HepG2 (cell line): ENCODE measurements at regions not wholly inside any gene's neighbourhood (a gene's known extent, or its start where the extent isn't known, plus 50 kb on each side); places are given as distances from the start of the nearest gene placed in this dataset.

Experiments
- HOMEZ ChIP-seq: IDR thresholded peaks from 2 replicates; pipeline ENCODE4 v1.6.1; 2016; ENCODE audit warnings: low read depth
- POLR2A ChIP-seq, 2 experiments: IDR thresholded peaks; 2 replicates each; pipeline ENCODE4 v1.6.1; 2011; ENCODE audit warnings: low read depth in 2 of 2, low read length in 2 of 2, mild to moderate bottlenecking in 1 of 2, moderate library complexity in 1 of 2; ENCODE audit not compliant: insufficient read depth in 1 of 2
- ZNF510 ChIP-seq: sonication (generic); formaldehyde crosslinking; IDR thresholded peaks from 2 replicates; pipeline ENCODE4 v1.4.0; 2020; ENCODE audit warnings: low read depth, mild to moderate bottlenecking, missing genetic modification reagents

DNA sequence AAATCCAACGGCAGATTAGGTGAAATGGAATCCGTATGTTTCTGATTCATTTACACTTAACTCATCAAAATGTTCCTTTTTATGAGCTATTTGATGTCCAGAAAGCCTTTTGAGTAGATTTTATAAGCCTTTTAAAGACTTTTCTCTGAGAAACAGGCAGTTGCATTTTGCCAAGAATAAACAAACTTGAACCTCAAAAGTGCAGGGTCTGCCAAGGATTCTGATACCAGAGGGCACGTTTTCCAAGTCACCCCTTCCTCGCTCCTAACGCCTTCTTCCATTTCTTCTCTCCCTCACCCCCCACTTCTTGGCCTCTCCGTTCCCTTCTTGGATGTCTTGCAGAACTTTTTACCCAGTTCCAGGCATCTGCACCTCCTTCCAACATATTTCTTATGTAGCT lies 200.6 kb upstream of the TBX3 start:
- TF ChIP-seq HOMEZ = no peak
- TF ChIP-seq POLR2A (IDR thresholded peaks at IDR 0.05; ENCODE audit: insufficient read depth in 1 of 2, low read depth in 2 of 2, low read length in 2 of 2) = no peak
- no peak for TF ChIP-seq ZNF510 (CRISPR knock-in tag)
